Gastrocnemius medialis (tissue), 4 donors: ENCODE measurements at regions not wholly inside any gene's neighbourhood (a gene's known extent, or its start where the extent isn't known, plus 50 kb on each side); places are given as distances from the start of the nearest gene placed in this dataset.

Experiments
- ATAC-seq, 2 donors: fragments of 150-250 bp; one replicate each; pipeline ENCODE4 v1.9.1; 2016
- DNase-seq, 2 donors: peaks; one replicate each; pipeline ENCODE4 v3.0.0-alpha.2; 2019
- H3K27ac ChIP-seq, 4 donors: fragments of 200-600 bp; sonication (generic); 1 replicate in 1 of 4; 2 replicates in 3 of 4; pipeline ENCODE4 v1.5.1; 2016 to 2018; ENCODE audit warnings: mild to moderate bottlenecking in 2 of 4, moderate library complexity in 1 of 4
- H3K27me3 ChIP-seq, 3 donors: fragments of 200-600 bp; sonication (generic) in 2 of 3; 1 replicate in 1 of 3; 2 replicates in 2 of 3; pipeline versions ENCODE4 v1.5.1 to v1.6.0; 2016 to 2019; ENCODE audit warnings: mild to moderate bottlenecking in 1 of 3, moderate library complexity in 1 of 3
- H3K36me3 ChIP-seq, 2 donors: fragments of 200-600 bp; sonication (generic) in 1 of 2; one replicate each; pipeline ENCODE4 v1.5.1; 2017 to 2018
- H3K4me1 ChIP-seq, 2 donors: fragments of 200-600 bp; sonication (generic) in 1 of 2; one replicate each; pipeline ENCODE4 v1.5.1; 2016 to 2017; ENCODE audit warnings: mild to moderate bottlenecking in 2 of 2
- H3K4me3 ChIP-seq, 4 donors: fragments of 200-600 bp; sonication (generic) in 3 of 4; 1 replicate in 1 of 4; 2 replicates in 3 of 4; pipeline ENCODE4 v1.5.1; 2016 to 2019; ENCODE audit warnings: mild to moderate bottlenecking in 2 of 4
- H3K9me3 ChIP-seq, 3 donors: fragments of 200-600 bp; sonication (generic) in 2 of 3; 1 replicate in 1 of 3; 2 replicates in 2 of 3; pipeline ENCODE4 v1.5.1; 2016 to 2019
- POLR2A ChIP-seq, 2 donors: fragments of 450-650 bp; IDR thresholded peaks; one replicate each; pipeline ENCODE4 v1.6.1; 2017; ENCODE audit warnings: antibody characterized with exemption in 2 of 2, mild to moderate bottlenecking in 2 of 2, moderate library complexity in 2 of 2
- in situ Hi-C, 4 donors: fragments of 200-750 bp; cut with MboI; loops; one replicate each; pipeline versions ENCODE4 v1.15.0 to v1.8.0; 2017; ENCODE audit warnings: low sequenced_read_pairs in 4 of 4
- intact Hi-C: fragments of 100-400 bp; cut with DNase I; formaldehyde crosslinking; loops from one replicate; pipeline ENCODE4 v1.15.1; 2023; ENCODE audit warnings: low total_unique reads
- TF ChIP-seq, protein P1 (sequence below), 5 experiments: fragments of 450-650 bp in 3 of 5; fragments of 200-600 bp in 2 of 5; sonication (generic) in 2 of 5; IDR thresholded peaks in 4 of 5; conservative IDR thresholded peaks in 1 of 5; 1 replicate in 4 of 5; 2 replicates in 1 of 5; pipeline ENCODE4 v1.5.1; 2016 to 2019; ENCODE audit warnings: antibody characterized with exemption in 5 of 5, mild to moderate bottlenecking in 3 of 5, moderate library complexity in 3 of 5

- in situ Hi-C loops, result no loop called here
- ATAC-seq, result no peak
- H3K27ac ChIP-seq, result no peak overlapping the region
Measured at GRCh38 chr1:189185097-189185496, 1292.6 kb downstream of the BRINP3 start.

GRCh38 chr1:189192741-189193520 lies 1284.7 kb downstream of the BRINP3 start:
- no peaks in the 10 kb centered on the region for H3K9me3 ChIP-seq
- in situ Hi-C loops, result no loop called here
- ATAC-seq, result no peak

More at GRCh38 chr1:189185097-189185496, 1292.6 kb downstream of the BRINP3 start:
- no peaks in the 10 kb centered on the region for H3K4me1 ChIP-seq
- no peaks in the 10 kb centered on the region for H3K36me3 ChIP-seq
- H3K4me3 ChIP-seq, result no peak overlapping the region
- H3K9me3 ChIP-seq, result no peaks in the 10 kb centered on the region
- TF ChIP-seq, protein P1, sequence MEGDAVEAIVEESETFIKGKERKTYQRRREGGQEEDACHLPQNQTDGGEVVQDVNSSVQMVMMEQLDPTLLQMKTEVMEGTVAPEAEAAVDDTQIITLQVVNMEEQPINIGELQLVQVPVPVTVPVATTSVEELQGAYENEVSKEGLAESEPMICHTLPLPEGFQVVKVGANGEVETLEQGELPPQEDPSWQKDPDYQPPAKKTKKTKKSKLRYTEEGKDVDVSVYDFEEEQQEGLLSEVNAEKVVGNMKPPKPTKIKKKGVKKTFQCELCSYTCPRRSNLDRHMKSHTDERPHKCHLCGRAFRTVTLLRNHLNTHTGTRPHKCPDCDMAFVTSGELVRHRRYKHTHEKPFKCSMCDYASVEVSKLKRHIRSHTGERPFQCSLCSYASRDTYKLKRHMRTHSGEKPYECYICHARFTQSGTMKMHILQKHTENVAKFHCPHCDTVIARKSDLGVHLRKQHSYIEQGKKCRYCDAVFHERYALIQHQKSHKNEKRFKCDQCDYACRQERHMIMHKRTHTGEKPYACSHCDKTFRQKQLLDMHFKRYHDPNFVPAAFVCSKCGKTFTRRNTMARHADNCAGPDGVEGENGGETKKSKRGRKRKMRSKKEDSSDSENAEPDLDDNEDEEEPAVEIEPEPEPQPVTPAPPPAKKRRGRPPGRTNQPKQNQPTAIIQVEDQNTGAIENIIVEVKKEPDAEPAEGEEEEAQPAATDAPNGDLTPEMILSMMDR (IDR thresholded peaks at IDR 0.05 in 4 of 5, conservative IDR thresholded peaks at IDR 0.05 in 1 of 5), result no peak
- no peak for TF ChIP-seq POLR2A (IDR thresholded peaks at IDR 0.05)
- no peak for DNase-seq
- no peaks in the 10 kb centered on the region for H3K27me3 ChIP-seq
- intact Hi-C loops, result no loop called here

GRCh38 chr1:189205863-189206262 lies 1271.8 kb downstream of the BRINP3 start:
- in situ Hi-C loops (no loop called here), intact Hi-C loops (no loop called here)
- no peaks in the 10 kb centered on the region for H3K36me3 ChIP-seq
- TF ChIP-seq, protein P1 (IDR thresholded peaks at IDR 0.05 in 4 of 5, conservative IDR thresholded peaks at IDR 0.05 in 1 of 5), result no peak
- no peak for TF ChIP-seq POLR2A (IDR thresholded peaks at IDR 0.05)
- H3K27ac ChIP-seq, result no peak overlapping the region
- no peaks in the 10 kb centered on the region for H3K27me3 ChIP-seq
- H3K9me3 ChIP-seq, result no peaks in the 10 kb centered on the region
- DNase-seq (no peak), ATAC-seq (no peak)
- no peak overlapping the region for H3K4me3 ChIP-seq
- H3K4me1 ChIP-seq, result no peaks in the 10 kb centered on the region

More at GRCh38 chr1:189192741-189193520, 1284.7 kb downstream of the BRINP3 start:
- Histone ChIP-seq H3K27me3 (no peaks in the 10 kb centered on the region), H3K36me3 (no peaks in the 10 kb centered on the region), H3K4me1 (no peaks in the 10 kb centered on the region), H3K27ac (no peak overlapping the region), H3K4me3 (no peak overlapping the region)
- TF ChIP-seq POLR2A (IDR thresholded peaks at IDR 0.05), result no peak
- TF ChIP-seq, protein P1 (IDR thresholded peaks at IDR 0.05 in 4 of 5, conservative IDR thresholded peaks at IDR 0.05 in 1 of 5), result no peak
- intact Hi-C loops, result no loop called here
- DNase-seq, result no peak

GRCh38 chr1:189206617-189207016 lies 1271.0 kb downstream of the BRINP3 start:
- Histone ChIP-seq H3K9me3 (no peaks in the 10 kb centered on the region), H3K27ac (no peak overlapping the region), H3K27me3 (no peaks in the 10 kb centered on the region), H3K36me3 (no peaks in the 10 kb centered on the region), H3K4me1 (no peaks in the 10 kb centered on the region), H3K4me3 (no peak overlapping the region)
- ATAC-seq (no peak), DNase-seq (no peak)
- TF ChIP-seq, protein P1 (IDR thresholded peaks at IDR 0.05 in 4 of 5, conservative IDR thresholded peaks at IDR 0.05 in 1 of 5), result no peak
- no peak for TF ChIP-seq POLR2A (IDR thresholded peaks at IDR 0.05)
- intact Hi-C loops, result no loop called here
- in situ Hi-C loops, result no loop called here
